GM18519 (cell line): ENCODE measurements at regions not wholly inside any gene's neighbourhood (a gene's known extent, or its start where the extent isn't known, plus 50 kb on each side); places are given as distances from the start of the nearest gene placed in this dataset.

ENCODE experiments used
- ATAC-seq: cut with Tn5 transposase; IDR thresholded peaks from one replicate; pipeline ENCODE4 v1.9.1; 2021; ENCODE audit warnings: mild to moderate bottlenecking, moderate library complexity; ENCODE audit not compliant: unreplicated experiment, low FRiP score

- no peak for ATAC-seq
Measured at GRCh38 chr10:121288864-121289661, 309.2 kb downstream of the FGFR2 start.

- no peak for ATAC-seq
Measured at GRCh38 chr10:121289800-121290199, 308.4 kb downstream of the FGFR2 start.

- ATAC-seq = no peak
Measured at GRCh38 chr10:121290674-121291073, 307.6 kb downstream of the FGFR2 start.

- no peak for ATAC-seq
Measured at GRCh38 chr10:121291376-121291775, 306.9 kb downstream of the FGFR2 start.

DNA sequence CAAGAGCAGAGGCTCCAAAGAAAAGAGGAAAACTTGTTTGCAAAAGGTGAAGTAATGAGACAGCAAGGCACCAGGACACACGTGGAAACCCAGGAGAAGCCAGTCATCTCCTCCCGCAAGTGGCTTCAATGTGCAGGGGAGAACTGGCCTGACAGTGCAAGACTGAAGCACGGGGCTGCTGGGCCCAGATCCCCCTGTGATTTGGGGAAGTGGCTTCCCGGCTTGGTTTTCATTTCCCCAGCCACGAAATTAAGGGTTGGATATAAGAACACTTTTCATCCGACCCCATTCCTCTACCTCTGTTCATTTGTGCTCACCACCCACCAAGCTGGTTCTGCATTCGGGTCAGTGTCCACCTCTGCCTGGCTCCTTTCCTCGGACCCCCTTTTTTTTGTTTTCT, 306.4 kb downstream of the FGFR2 start:
- no peak for ATAC-seq

GRCh38 chr10:121292321-121292720, 305.9 kb downstream of the FGFR2 start:
- no peak for ATAC-seq

GRCh38 chr10:121293110-121293509, 305.1 kb downstream of the FGFR2 start:
- ATAC-seq = no peak

DNA sequence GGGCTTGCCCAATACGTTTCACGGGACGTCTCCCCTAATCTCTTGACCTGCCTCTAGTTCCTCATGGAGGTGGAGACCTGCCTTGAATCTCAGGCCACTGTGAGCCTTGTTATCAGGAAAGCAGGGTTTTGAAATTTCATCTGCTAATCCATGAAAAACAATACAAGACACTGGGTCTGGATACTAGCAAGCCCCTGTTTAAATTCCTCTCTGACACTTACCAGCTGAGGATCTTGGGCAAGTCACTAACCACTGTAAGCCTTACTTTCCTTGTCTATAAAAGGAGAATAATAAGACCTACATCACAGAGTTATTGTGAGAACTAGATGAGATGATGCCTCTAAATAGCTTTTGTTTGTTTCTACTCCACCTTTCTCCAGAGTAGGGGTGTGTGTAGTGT, 303.6 kb downstream of the FGFR2 start:
- no peak for ATAC-seq

DNA sequence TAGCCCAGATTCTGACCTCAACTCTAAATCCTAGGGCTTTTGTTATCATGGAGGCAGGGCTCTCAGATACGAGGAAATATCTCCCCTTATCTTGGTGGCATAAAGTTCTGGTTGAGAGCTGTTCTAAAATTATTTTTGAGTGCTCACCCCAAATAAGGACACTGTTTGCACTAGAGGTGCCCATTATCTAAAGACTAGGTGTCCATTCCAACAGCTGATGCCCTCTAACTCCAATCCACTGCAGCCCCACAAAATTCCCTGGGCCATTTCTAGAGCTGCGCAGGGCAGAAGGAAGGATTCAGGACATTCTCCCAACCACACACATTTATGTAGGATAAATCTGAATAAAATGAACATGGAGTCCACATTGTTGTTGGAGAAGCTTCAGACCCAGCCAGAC, 301.9 kb downstream of the FGFR2 start:
- ATAC-seq = no peak

DNA sequence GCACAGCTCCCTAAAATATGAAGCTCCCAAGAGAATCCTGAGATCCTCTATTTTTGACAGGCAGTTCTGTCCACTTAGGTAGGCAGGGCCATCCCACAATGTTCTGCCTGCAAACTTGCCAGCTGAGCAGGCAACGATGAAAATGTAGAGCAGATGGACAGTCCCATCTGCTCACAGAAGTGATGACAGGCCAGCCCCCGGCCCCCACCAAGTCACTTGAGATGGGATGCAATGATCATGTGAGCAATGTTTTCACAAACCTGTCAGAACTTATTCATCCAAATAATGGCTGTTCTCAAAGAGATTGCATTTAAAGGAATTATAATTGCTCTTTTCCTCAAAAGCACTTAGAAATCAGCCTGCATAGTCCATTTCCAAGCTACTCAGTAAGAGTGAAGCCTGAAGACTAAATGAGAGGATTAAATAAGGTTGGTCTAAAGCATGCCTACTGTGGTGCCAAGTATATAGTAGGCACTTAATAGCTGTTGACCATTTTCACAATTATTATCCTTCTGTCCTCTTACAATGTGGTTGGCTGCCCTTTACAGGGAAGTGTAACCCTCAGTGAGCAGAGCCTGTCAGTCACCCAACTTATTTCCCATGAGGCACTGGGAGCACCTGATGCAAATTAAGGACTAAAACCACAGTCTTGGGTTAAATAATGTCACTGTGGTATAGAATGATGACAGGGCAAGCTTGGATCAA, 301.2 kb downstream of the FGFR2 start:
- no peak for ATAC-seq

DNA sequence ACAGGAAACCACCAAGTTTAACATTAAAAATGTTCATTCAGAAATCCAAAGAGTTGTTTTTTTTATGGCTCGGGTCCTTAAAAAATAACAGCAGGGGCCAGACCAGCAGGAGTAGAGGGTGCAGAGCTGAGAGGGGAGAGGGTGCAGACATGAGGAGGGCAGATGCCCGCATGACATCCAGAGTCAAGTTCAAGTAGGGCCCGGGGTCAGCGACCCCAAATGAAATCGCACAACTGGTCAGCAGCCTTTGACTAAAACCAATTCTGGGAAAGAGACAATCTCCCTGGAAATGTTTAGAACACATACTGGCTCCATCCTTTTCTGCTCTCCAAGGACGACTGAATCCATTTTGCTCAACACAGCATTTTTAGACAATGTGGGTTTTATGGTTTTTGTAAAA, 297.5 kb downstream of the FGFR2 start:
- ATAC-seq = no peak

GRCh38 chr10:121302541-121303180, 295.6 kb downstream of the FGFR2 start:
- no peak for ATAC-seq

- ATAC-seq = no peak
Measured at GRCh38 chr10:121303287-121303890, 294.9 kb downstream of the FGFR2 start.

- no peak for ATAC-seq
Measured at GRCh38 chr10:121305066-121305465, 293.2 kb downstream of the FGFR2 start.

DNA sequence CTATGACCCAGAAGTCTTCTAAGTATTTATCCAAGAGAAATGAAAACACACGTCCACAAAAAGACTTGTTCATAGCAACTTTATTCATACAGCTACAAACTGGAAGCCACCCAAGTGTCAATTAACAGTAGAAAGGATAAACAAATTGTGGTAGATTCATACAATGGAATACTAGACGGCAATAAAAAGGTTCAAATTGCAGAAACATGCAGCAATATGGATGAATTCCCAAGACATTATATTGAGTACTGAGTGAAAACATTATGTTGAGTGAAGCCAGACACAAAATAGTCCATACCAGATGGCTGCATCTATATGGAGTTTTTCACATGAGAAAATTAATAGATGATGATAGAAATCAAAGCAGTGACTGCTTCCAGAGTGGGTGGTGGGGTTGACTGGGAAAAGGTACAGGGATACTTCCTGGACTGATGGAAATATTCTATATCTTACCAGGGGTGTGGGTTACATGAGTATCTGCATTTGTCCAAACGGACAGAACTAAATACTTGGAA, 292.0 kb downstream of the FGFR2 start:
- no peak for ATAC-seq

GRCh38 chr10:121307411-121307980, 290.7 kb downstream of the FGFR2 start:
- ATAC-seq = no peak

GRCh38 chr10:121308020-121308419, 290.2 kb downstream of the FGFR2 start:
- no peak for ATAC-seq

DNA sequence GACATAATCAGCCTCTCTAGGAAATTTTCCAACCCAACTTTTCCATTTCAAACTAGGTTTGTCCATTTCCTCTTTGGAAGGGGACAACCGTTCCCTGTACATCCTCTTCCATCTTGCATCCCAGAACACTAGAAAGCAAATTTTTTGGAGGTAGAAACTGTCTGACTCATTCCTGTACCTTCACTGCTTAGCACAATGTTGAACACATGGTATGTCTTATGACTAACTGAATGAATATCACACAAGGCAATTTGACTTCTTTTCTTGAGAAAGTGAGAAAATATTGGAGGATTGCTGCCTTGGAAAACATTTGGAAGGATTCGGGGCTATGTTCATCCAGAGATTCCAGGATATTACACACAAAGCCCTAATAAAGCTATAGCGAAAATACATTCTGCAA, 289.1 kb downstream of the FGFR2 start:
- ATAC-seq = no peak

- ATAC-seq = no peak
Measured at GRCh38 chr10:121310151-121310711, 288.0 kb downstream of the FGFR2 start.

DNA sequence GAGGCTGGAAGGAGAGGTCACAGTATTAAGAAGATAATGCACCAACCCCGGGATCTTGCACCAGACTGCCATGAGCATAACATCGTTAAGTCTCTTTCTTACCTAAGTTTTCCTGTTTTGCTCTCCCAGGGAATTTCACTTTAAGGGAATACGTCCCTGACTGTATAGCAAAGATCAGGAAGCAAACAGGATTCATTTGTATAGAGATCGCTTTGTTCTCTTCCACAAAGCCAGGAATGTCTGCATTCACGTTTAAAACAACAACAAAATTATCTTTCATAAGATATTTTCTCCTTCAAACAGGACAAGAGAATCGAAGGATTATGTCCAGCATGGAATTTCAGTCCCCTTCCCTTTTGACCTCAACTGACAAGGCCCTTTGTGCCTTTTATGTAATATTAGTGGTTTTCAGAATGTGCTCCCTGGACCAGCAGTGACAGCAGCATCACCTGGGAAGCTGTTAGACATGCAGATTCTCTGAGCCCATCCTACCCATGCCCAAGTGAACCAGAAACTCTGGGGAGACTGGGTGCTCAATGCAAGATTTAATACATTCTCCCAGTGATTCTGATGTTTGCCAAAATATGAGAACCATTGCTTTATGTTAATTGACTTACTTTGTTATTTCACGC, 286.3 kb downstream of the FGFR2 start:
- no peak for ATAC-seq
